IPS-NIHi7 (cell line): ENCODE measurements at regions not wholly inside any gene's neighbourhood (a gene's known extent, or its start where the extent isn't known, plus 50 kb on each side); places are given as distances from the start of the nearest gene placed in this dataset.
A peak's percentile ranks its signal among the peaks of the same experiment; 100 is the strongest.
"Not testable (repeated sequence)": the region's sequence is repeated elsewhere in the genome, so short reads cannot be mapped to it uniquely, and the experiment has no call there.

Experiments
- DNase-seq: peaks from one replicate; pipeline ENCODE4 v3.0.0; 2012; ENCODE audit warnings: mixed read lengths; ENCODE audit errors: extremely low spot score

DNA sequence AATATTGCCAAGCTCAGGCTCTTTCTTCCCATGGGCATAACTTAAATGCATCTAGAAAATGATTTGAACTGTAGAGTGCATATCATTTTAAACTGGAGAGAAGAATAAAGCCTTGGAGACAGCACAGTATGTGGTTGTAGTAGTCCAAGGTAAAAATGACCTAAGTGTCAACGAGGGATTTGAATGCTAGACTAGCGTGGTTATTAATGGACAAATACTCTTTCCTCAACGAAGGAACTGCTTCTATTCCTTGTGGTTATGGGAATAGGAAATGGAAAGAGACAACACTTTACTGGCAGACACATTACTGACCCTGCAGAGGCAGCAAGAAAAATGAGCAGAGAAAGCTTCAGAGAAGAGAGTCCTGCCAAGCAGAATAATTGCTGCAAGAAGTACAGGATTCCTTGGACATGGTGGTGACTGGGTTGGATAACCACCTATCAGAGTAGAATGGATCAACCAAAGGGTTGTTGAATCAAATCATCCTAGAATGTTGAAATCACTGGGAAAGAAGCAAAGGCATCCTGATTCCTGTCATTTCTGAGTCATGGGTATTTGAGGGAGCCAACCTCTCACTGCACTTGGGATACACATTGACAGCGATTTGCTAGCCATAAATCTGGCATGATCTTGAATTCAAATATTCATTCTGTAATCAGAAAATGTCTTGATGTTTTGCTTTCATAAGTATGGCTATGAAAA lies 258.1 kb upstream of the EPHA7 start:
- DNase-seq, result no peak

- DNase-seq, result no peak
Observed at GRCh38 chr6:93676581-93676980, 257.2 kb upstream of the EPHA7 start.

- DNase-seq, result no peak
Observed at GRCh38 chr6:93675856-93676417, 256.6 kb upstream of the EPHA7 start.

- no peak for DNase-seq
Observed at GRCh38 chr6:93663111-93663510, 243.8 kb upstream of the EPHA7 start.

- no peak for DNase-seq
Observed at GRCh38 chr6:93654548-93654947, 235.2 kb upstream of the EPHA7 start.

GRCh38 chr6:93644611-93645010 lies 225.3 kb upstream of the EPHA7 start:
- no peak for DNase-seq

DNA sequence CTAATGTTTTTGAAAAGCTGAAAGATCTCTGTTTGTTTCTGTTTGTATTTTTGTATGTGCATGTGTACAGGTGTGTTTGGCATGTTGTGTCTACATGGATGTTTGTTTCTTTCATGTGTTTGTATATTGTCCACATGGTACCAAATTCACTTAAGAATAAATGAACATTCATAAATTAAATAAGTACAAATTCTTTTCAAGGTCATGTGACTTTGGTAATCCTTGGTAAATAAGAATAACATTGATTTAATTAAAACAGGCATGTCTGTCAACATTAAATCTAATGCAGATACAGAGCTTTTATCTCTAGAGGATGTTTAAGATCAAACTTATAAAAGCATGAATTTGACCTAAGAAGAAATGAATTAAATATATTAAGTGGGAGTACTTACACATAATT lies 219.8 kb upstream of the EPHA7 start:
- no peak for DNase-seq

- DNase-seq, result not testable (repeated sequence)
Observed at GRCh38 chr6:93636987-93637664, 217.8 kb upstream of the EPHA7 start.

DNA sequence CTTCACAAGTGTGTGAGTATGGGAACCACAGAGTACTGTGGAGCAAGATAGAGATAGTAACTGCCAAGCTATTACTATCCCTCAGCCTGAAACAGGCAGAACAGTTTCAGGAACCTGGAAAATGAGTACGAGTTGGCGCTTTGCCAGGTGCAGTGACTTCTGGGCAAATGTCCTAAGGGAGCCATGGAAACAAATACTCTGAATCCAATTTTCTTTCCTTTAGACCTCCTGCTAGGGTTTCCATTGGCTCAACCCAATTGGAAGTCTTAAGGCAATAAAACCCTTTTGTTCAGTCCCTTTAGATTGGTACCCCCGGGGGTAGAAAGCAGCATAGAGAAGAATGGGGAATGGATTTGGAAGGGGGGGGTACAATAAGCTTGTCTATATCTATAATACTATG lies 205.0 kb upstream of the EPHA7 start:
- DNase-seq, result no peak

DNA sequence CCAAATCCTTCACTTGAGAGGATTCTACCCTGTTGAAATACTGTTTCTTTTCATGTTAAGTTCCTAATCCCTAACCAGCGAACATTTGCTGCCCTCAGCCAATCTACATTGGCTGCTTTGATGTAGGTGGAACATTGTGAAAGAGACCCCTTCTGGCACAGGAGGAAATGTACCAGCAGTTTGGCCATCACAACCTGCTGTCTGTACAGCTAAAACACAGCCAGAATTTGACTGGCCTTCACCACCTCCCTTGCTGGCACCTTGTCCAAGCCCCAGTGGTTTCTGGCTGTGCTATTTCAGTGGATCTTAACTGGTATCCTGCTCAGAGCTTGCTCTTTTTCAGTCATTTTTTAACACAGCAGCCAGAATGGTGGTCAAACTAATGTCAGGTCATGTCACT lies 202.1 kb upstream of the EPHA7 start:
- peak; percentile 25 for DNase-seq

GRCh38 chr6:93604951-93605350 lies 185.6 kb upstream of the EPHA7 start:
- DNase-seq, result no peak

GRCh38 chr6:93592417-93592816 lies 173.1 kb upstream of the EPHA7 start:
- DNase-seq, result no peak

- no peak for DNase-seq
Observed at GRCh38 chr6:93586306-93586705, 166.9 kb upstream of the EPHA7 start.

DNA sequence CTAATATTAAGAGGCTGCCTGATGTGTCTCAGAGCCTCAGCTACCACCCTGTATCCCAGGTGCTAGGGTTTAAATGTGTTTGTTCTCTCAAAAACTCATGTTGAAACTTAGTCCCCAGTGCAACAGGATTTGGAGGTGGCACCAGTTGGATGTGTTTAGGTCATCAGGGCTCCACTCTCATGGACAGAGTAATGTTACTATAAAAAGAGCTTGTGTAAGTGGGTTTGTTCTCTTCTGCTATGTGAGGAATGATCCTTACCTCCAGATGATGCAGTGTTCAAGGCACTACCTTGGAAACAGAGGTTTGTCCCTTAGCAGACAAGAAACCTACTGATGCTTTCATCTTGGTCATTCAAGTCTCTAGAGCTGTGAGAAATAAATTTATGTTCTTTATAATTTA lies 164.9 kb upstream of the EPHA7 start:
- DNase-seq, result no peak

DNA sequence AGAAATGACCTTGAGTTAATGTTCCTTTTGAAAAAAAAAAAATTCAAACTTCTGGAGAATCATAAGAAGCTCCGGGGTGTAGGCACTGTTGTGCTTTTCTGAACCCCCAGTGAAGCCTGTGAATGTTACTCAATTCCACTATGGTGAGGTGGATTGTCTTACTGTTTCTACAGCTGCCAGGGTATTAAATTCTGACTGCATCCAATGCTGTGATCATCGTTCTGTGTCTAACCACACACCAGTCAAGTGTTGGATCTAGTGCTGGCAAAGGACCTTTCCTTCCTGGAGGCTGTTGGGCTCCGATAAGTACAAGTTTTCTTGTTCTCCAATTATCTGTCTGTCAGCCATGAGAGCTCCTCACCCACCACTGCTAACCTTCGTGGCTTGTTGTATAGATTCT lies 162.0 kb upstream of the EPHA7 start:
- no peak for DNase-seq

DNA sequence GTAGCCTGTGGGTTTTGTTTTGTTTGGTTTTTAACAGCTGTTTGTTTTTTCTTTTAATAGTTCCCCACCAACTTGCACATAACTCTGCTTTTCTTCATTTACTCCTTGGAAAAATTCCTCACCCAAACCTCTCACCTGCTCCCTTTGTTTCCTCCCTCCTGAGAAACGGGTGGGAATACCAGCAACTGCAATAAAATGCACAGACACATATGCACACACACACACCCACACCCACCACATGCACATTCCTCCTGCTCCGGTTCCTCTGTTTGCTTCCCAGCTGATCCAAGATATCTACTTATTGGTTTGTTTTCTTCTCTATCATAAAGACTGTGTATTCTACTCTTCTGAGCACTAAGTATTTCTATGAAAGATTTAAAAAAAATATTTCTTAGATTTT lies 161.1 kb upstream of the EPHA7 start:
- DNase-seq, result no peak

GRCh38 chr6:93575495-93576267 lies 156.3 kb upstream of the EPHA7 start:
- no peak for DNase-seq

DNA sequence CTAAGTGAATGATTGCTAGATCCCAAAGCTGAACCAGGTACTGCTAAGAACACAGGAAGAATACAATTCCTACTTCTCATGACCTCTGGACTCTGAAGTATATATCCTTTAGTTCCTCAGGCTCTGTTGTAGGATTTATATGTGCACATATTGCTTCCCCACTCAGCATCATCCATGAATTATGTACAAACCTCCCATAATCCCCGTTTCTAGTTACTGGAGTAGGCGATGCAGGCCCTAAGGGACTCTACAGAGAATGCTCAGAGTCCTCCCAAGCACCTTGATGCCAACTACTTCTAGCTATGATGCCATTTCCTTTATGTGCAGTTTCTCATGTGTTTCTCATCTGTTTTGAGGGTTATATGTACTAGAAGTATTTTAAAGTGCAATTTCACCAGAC lies 154.9 kb upstream of the EPHA7 start:
- no peak for DNase-seq

DNA sequence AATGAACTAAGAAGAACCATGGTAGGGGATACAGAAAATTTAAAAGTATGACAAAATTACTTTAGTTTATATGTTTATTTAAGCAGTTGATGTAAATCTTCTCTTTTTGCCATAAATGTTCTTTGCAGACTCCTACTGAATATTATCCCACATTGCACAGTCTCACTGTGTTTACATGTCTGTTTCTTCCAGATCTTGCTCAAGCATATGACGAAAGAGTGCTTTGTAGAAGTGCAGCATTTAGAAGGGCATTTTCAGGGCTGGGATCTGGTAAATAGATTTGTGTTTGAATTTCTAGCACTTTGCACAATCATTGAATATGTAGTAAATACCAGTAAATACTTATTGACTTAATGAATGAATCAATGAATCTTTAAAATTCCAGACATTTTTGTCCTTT lies 152.0 kb upstream of the EPHA7 start:
- DNase-seq, result no peak

GRCh38 chr6:93568169-93568568 lies 148.8 kb upstream of the EPHA7 start:
- no peak for DNase-seq

DNA sequence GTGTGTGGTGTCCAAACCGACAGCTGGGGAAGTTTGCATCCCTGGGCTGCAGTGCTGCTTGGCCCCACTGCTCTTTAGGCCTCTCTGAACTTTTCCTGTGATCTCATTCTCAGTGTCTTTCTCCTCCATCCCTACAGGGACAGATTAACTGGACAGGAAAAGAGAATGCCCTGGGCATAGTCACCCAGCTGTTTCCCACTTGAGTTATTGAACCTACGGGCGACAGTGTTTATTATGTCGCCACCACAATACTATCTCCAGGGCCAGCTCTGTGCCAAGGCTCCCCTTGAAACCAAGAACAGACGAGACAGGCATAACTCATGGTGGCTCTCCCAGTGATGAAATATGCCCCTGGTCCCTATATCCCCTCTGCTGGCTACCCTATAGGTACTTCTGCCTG lies 147.8 kb upstream of the EPHA7 start:
- DNase-seq, result no peak

GRCh38 chr6:93566285-93566684 lies 146.9 kb upstream of the EPHA7 start:
- DNase-seq, result no peak

GRCh38 chr6:93562582-93562981 lies 143.2 kb upstream of the EPHA7 start:
- DNase-seq, result no peak
